WTC11 (cell line): ENCODE measurements at regions not wholly inside any gene's neighbourhood (a gene's known extent, or its start where the extent isn't known, plus 50 kb on each side); places are given as distances from the start of the nearest gene placed in this dataset.

Experiments
- ATAC-seq: fragments of 200-7000 bp; cut with Tn5 transposase; 2 replicates; pipeline ENCODE4 v1.10.0; 2021; ENCODE audit warnings: mild to moderate bottlenecking, moderate library complexity
- CTCF ChIA-PET: fragments of 300-600 bp; sonication (Branson Sonifier 250); formaldehyde crosslinking; loops from one replicate; lab custom pipeline; 2021; ENCODE audit warnings: antibody characterized with exemption; lab: Charles Lee
- POLR2A ChIA-PET: fragments of 350-600 bp; sonication (Branson Sonifier 250); formaldehyde crosslinking; loops from one replicate; lab custom pipeline; 2021; ENCODE audit warnings: antibody characterized with exemption; lab: Charles Lee
- DNase-seq: peaks from one replicate; pipeline ENCODE4 v3.0.0; 2021; ENCODE audit warnings: low spot score
- H3K27ac Mint-ChIP-seq: 2 replicates; pipeline ENCODE4 v1.8.0; 2021; ENCODE audit warnings: mixed read lengths
- H3K27me3 Mint-ChIP-seq: 2 replicates; pipeline ENCODE4 v1.8.0; 2021; ENCODE audit warnings: low read depth, mild to moderate bottlenecking, moderate library complexity, mixed read lengths
- H3K36me3 Mint-ChIP-seq: 2 replicates; pipeline ENCODE4 v1.8.0; 2021; ENCODE audit warnings: mixed read lengths
- H3K4me1 Mint-ChIP-seq: 2 replicates; pipeline ENCODE4 v1.8.0; 2022; ENCODE audit warnings: mixed read lengths
- H3K4me3 Mint-ChIP-seq: 2 replicates; pipeline ENCODE4 v1.8.0; 2021; ENCODE audit warnings: mild to moderate bottlenecking, moderate library complexity, mixed read lengths
- H3K9me3 Mint-ChIP-seq: 2 replicates; pipeline ENCODE4 v1.8.0; 2021; ENCODE audit warnings: mixed read lengths
- ATF1 ChIP-seq: sonication (generic); formaldehyde crosslinking; IDR thresholded peaks from 2 replicates; pipeline ENCODE4 v1.8.1; 2023; ENCODE audit warnings: mild to moderate bottlenecking, moderate library complexity, missing genetic modification reagents
- ELF4 ChIP-seq: sonication (generic); formaldehyde crosslinking; IDR thresholded peaks from 2 replicates; pipeline ENCODE4 v1.8.1; 2022; ENCODE audit warnings: low read depth, mild to moderate bottlenecking, moderate library complexity, missing genetic modification reagents
- EMX1 ChIP-seq: fragments of 250-450 bp; sonication (Bioruptor Pico); IDR thresholded peaks from 2 replicates; pipeline ENCODE4 v1.8.0; 2021; ENCODE audit warnings: mild to moderate bottlenecking
- ESRRA ChIP-seq: sonication (generic); formaldehyde crosslinking; IDR thresholded peaks from 2 replicates; pipeline ENCODE4 v1.8.1; 2022; ENCODE audit warnings: mild to moderate bottlenecking, missing genetic modification reagents, borderline replicate concordance
- FOXK1 ChIP-seq: sonication (generic); formaldehyde crosslinking; IDR thresholded peaks from 2 replicates; pipeline ENCODE4 v1.8.0; 2022; ENCODE audit warnings: mild to moderate bottlenecking, moderate library complexity, missing genetic modification reagents
- GABPB1 ChIP-seq: sonication (generic); formaldehyde crosslinking; IDR thresholded peaks from 2 replicates; pipeline ENCODE4 v1.8.1; 2023; ENCODE audit warnings: mild to moderate bottlenecking, missing genetic modification reagents
- GRHL2 ChIP-seq: fragments of 250-450 bp; sonication (Bioruptor Pico); IDR thresholded peaks from 2 replicates; pipeline ENCODE4 v1.8.0; 2022; ENCODE audit warnings: mild to moderate bottlenecking, moderate library complexity; ENCODE audit not compliant: insufficient replicate concordance, severe bottlenecking
- GTF2I ChIP-seq: fragments of 250-450 bp; sonication (Bioruptor Pico); conservative IDR thresholded peaks from 2 replicates; pipeline ENCODE4 v1.4.0; 2021; ENCODE audit warnings: mild to moderate bottlenecking
- NFATC4 ChIP-seq: fragments of 250-450 bp; sonication (Bioruptor Pico); IDR thresholded peaks from 2 replicates; pipeline ENCODE4 v1.9.0; 2021; ENCODE audit warnings: mild to moderate bottlenecking
- NFYB ChIP-seq: sonication (generic); formaldehyde crosslinking; conservative IDR thresholded peaks from 2 replicates; pipeline ENCODE4 v1.8.0; 2022; ENCODE audit warnings: low read depth, missing genetic modification reagents
- OVOL2 ChIP-seq: fragments of 250-450 bp; sonication (Bioruptor Pico); IDR thresholded peaks from 2 replicates; pipeline ENCODE4 v1.9.0; 2021; ENCODE audit warnings: mild to moderate bottlenecking, borderline replicate concordance
- TP53 ChIP-seq: sonication (generic); formaldehyde crosslinking; IDR thresholded peaks from 2 replicates; pipeline ENCODE4 v1.8.1; 2023; ENCODE audit warnings: mild to moderate bottlenecking, missing genetic modification reagents
- ZNF263 ChIP-seq: sonication (generic); formaldehyde crosslinking; IDR thresholded peaks from 2 replicates; pipeline ENCODE4 v1.8.1; 2022; ENCODE audit warnings: low read depth, mild to moderate bottlenecking, moderate library complexity, missing genetic modification reagents
- ZNF396 ChIP-seq: fragments of 250-450 bp; sonication (Bioruptor Pico); IDR thresholded peaks from 2 replicates; pipeline ENCODE4 v1.8.0; 2021; ENCODE audit warnings: mild to moderate bottlenecking, moderate library complexity, borderline replicate concordance
- TF ChIP-seq, protein P1 (sequence below): sonication (generic); formaldehyde crosslinking; IDR thresholded peaks from 2 replicates; pipeline ENCODE4 v1.8.0; 2022; ENCODE audit warnings: missing genetic modification reagents
- TF ChIP-seq, protein P2 (sequence below): sonication (generic); formaldehyde crosslinking; IDR thresholded peaks from 2 replicates; pipeline ENCODE4 v1.8.1; 2022; ENCODE audit warnings: mild to moderate bottlenecking, moderate library complexity, missing genetic modification reagents
- TF ChIP-seq, protein P3 (sequence below): fragments of 250-450 bp; sonication (Bioruptor Pico); conservative IDR thresholded peaks from 2 replicates; pipeline ENCODE4 v1.9.0; 2021; ENCODE audit warnings: mild to moderate bottlenecking
- TF ChIP-seq, protein P4 (sequence below): fragments of 250-450 bp; sonication (Bioruptor Pico); IDR thresholded peaks from 2 replicates; pipeline ENCODE4 v1.9.0; 2021; ENCODE audit warnings: mild to moderate bottlenecking, borderline replicate concordance
- TF ChIP-seq, protein P5 (sequence below): fragments of 250-450 bp; sonication (Bioruptor Pico); IDR thresholded peaks from 2 replicates; pipeline ENCODE4 v1.9.0; 2021; ENCODE audit warnings: mild to moderate bottlenecking
- TF ChIP-seq, protein P6 (sequence below): sonication (generic); formaldehyde crosslinking; IDR thresholded peaks from 2 replicates; pipeline ENCODE4 v1.8.0; 2022; ENCODE audit warnings: mild to moderate bottlenecking, missing genetic modification reagents

DNA sequence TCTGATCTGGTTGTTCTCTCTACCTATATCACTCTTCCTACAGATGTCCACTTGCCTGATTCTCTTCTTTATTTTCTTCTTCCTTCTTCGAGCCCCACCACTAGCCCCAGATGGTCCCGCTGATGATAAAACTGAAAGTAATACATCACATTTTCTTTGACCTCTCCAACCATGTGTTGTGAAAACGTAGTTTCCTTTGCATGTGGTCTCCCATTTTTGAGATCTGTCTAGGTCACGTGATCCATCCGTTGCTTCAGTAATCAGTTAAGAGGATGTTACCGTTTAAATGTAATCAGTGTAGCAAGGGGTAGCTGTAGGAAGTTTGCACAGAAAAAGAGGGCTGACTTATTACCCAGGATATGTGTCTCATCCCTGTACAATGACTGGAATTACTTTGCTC is 426.3 kb upstream of the TLE4 start:
- POLR2A ChIA-PET, result no interaction called here
- Mint-ChIP-seq H3K4me3 (no peak overlapping the region), H3K27ac (no peak overlapping the region), H3K4me1 (no peaks in the 10 kb centered on the region), H3K36me3 (no peaks in the 10 kb centered on the region), H3K27me3 (no peaks in the 10 kb centered on the region), H3K9me3 (peaks cover 8% of the 10 kb centered on the region)
- CTCF ChIA-PET, result no interaction called here
- ATAC-seq (no peak), DNase-seq (no peak)
- TF ChIP-seq ATF1, result no peak
- no peak for TF ChIP-seq GTF2I (CRISPR knock-in tag)
- no peak for TF ChIP-seq OVOL2 (CRISPR knock-in tag)
- TF ChIP-seq, protein P1, sequence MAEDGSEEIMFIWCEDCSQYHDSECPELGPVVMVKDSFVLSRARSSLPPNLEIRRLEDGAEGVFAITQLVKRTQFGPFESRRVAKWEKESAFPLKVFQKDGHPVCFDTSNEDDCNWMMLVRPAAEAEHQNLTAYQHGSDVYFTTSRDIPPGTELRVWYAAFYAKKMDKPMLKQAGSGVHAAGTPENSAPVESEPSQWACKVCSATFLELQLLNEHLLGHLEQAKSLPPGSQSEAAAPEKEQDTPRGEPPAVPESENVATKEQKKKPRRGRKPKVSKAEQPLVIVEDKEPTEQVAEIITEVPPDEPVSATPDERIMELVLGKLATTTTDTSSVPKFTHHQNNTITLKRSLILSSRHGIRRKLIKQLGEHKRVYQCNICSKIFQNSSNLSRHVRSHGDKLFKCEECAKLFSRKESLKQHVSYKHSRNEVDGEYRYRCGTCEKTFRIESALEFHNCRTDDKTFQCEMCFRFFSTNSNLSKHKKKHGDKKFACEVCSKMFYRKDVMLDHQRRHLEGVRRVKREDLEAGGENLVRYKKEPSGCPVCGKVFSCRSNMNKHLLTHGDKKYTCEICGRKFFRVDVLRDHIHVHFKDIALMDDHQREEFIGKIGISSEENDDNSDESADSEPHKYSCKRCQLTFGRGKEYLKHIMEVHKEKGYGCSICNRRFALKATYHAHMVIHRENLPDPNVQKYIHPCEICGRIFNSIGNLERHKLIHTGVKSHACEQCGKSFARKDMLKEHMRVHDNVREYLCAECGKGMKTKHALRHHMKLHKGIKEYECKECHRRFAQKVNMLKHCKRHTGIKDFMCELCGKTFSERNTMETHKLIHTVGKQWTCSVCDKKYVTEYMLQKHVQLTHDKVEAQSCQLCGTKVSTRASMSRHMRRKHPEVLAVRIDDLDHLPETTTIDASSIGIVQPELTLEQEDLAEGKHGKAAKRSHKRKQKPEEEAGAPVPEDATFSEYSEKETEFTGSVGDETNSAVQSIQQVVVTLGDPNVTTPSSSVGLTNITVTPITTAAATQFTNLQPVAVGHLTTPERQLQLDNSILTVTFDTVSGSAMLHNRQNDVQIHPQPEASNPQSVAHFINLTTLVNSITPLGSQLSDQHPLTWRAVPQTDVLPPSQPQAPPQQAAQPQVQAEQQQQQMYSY (CRISPR knock-in tag), result no peak
- TF ChIP-seq GABPB1, result no peak
- TF ChIP-seq, protein P2, sequence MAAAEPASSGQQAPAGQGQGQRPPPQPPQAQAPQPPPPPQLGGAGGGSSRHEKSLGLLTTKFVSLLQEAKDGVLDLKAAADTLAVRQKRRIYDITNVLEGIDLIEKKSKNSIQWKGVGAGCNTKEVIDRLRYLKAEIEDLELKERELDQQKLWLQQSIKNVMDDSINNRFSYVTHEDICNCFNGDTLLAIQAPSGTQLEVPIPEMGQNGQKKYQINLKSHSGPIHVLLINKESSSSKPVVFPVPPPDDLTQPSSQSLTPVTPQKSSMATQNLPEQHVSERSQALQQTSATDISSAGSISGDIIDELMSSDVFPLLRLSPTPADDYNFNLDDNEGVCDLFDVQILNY (CRISPR knock-in tag), result no peak
- TF ChIP-seq FOXK1 (CRISPR knock-in tag), result no peak
- TF ChIP-seq ESRRA (CRISPR knock-in tag), result no peak
- no peak for TF ChIP-seq NFATC4 (CRISPR knock-in tag)
- TF ChIP-seq, protein P3, sequence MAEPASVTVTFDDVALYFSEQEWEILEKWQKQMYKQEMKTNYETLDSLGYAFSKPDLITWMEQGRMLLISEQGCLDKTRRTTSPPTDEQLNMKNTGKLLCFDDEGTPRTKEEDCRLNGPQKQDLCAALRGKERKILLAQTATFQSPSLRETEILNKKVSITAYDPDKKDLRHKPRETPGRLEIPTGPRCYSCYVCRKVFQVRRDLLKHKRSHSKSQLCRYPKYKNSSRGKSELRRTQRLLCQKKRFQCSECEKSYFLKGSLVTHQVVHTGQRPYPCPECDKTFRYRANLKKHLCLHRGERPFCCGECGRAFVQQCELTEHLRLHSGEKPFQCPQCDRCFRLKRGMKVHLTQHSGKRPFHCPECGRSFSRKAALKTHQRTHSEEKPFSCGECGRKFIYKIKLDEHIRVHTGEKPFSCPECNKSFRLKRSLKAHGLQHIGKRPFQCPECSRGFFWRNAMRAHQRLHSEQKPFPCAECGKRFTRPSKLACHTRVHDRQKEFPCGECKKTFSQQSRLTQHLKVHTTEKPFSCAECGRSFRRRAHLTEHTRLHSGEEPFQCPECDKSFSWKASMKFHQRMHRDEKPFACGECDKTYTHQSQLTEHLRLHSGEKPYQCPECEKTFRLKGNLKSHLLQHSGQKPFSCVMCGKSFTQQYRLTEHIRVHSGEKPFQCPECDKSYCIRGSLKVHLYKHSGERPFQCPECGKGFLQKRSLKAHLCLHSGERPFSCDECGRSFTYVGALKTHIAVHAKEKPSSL (CRISPR knock-in tag), result no peak
- TF ChIP-seq, protein P4, sequence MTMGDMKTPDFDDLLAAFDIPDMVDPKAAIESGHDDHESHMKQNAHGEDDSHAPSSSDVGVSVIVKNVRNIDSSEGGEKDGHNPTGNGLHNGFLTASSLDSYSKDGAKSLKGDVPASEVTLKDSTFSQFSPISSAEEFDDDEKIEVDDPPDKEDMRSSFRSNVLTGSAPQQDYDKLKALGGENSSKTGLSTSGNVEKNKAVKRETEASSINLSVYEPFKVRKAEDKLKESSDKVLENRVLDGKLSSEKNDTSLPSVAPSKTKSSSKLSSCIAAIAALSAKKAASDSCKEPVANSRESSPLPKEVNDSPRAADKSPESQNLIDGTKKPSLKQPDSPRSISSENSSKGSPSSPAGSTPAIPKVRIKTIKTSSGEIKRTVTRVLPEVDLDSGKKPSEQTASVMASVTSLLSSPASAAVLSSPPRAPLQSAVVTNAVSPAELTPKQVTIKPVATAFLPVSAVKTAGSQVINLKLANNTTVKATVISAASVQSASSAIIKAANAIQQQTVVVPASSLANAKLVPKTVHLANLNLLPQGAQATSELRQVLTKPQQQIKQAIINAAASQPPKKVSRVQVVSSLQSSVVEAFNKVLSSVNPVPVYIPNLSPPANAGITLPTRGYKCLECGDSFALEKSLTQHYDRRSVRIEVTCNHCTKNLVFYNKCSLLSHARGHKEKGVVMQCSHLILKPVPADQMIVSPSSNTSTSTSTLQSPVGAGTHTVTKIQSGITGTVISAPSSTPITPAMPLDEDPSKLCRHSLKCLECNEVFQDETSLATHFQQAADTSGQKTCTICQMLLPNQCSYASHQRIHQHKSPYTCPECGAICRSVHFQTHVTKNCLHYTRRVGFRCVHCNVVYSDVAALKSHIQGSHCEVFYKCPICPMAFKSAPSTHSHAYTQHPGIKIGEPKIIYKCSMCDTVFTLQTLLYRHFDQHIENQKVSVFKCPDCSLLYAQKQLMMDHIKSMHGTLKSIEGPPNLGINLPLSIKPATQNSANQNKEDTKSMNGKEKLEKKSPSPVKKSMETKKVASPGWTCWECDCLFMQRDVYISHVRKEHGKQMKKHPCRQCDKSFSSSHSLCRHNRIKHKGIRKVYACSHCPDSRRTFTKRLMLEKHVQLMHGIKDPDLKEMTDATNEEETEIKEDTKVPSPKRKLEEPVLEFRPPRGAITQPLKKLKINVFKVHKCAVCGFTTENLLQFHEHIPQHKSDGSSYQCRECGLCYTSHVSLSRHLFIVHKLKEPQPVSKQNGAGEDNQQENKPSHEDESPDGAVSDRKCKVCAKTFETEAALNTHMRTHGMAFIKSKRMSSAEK (CRISPR knock-in tag), result no peak
- TF ChIP-seq EMX1 (CRISPR knock-in tag), result no peak
- no peak for TF ChIP-seq TP53 (CRISPR knock-in tag)

DNA sequence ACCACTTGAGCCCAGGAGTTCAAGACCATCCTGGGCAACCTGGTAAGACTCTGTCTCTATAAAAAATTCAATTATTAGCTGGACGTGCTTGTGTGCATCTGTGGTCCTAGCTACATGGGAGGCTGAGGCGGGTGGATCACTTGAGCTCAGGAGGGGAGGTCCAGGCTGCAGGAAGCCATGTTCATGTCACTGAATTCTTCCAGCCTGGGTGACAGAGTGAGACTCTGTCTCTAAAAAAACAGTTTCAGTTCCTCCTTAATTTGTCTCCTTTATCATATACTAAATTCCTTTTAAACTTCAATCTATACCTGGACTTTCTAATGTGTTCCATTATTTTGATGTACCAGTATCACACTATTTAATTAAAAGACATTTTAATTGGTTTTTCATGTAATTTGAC is 422.2 kb upstream of the TLE4 start:
- CTCF ChIA-PET, result no interaction called here
- ATAC-seq, result no peak
- no peak for TF ChIP-seq ZNF396 (CRISPR knock-in tag)
- no peak for TF ChIP-seq GTF2I (CRISPR knock-in tag)
- TF ChIP-seq ELF4 (CRISPR knock-in tag), result no peak
- no peak for TF ChIP-seq NFYB (CRISPR knock-in tag)
- TF ChIP-seq, protein P5, sequence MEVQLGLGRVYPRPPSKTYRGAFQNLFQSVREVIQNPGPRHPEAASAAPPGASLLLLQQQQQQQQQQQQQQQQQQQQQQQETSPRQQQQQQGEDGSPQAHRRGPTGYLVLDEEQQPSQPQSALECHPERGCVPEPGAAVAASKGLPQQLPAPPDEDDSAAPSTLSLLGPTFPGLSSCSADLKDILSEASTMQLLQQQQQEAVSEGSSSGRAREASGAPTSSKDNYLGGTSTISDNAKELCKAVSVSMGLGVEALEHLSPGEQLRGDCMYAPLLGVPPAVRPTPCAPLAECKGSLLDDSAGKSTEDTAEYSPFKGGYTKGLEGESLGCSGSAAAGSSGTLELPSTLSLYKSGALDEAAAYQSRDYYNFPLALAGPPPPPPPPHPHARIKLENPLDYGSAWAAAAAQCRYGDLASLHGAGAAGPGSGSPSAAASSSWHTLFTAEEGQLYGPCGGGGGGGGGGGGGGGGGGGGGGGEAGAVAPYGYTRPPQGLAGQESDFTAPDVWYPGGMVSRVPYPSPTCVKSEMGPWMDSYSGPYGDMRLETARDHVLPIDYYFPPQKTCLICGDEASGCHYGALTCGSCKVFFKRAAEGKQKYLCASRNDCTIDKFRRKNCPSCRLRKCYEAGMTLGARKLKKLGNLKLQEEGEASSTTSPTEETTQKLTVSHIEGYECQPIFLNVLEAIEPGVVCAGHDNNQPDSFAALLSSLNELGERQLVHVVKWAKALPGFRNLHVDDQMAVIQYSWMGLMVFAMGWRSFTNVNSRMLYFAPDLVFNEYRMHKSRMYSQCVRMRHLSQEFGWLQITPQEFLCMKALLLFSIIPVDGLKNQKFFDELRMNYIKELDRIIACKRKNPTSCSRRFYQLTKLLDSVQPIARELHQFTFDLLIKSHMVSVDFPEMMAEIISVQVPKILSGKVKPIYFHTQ (CRISPR knock-in tag), result no peak
- TF ChIP-seq GRHL2 (CRISPR knock-in tag), result no peak
- no peak for TF ChIP-seq ZNF263 (CRISPR knock-in tag)
- TF ChIP-seq, protein P6, sequence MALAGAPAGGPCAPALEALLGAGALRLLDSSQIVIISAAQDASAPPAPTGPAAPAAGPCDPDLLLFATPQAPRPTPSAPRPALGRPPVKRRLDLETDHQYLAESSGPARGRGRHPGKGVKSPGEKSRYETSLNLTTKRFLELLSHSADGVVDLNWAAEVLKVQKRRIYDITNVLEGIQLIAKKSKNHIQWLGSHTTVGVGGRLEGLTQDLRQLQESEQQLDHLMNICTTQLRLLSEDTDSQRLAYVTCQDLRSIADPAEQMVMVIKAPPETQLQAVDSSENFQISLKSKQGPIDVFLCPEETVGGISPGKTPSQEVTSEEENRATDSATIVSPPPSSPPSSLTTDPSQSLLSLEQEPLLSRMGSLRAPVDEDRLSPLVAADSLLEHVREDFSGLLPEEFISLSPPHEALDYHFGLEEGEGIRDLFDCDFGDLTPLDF, result no peak

More for the DNA sequence above, 422.2 kb upstream of the TLE4 start:
- Mint-ChIP-seq H3K36me3 (no peaks in the 10 kb centered on the region), H3K27ac (no peak overlapping the region), H3K9me3 (peaks cover 8% of the 10 kb centered on the region), H3K27me3 (no peaks in the 10 kb centered on the region), H3K4me1 (0 out of 2 replicates have a peak, but pooled peaks cover 4% of the 10 kb centered on the region), H3K4me3 (no peak overlapping the region)
- POLR2A ChIA-PET, result no interaction called here
- no peak for DNase-seq
